ENCODE measurements at regions not wholly inside any gene's neighbourhood (a gene's known extent, or its start where the extent isn't known, plus 50 kb on each side); places are given as distances from the start of the nearest gene placed in this dataset.

GRCh38 chr6:165717732-165718465 lies 54.9 kb upstream of the PDE10A start:
- H3K27me3 ChIP-seq (ENCODE audit: control insufficient read depth in 1 of 2, insufficient read depth in 2 of 2, low read length in 2 of 2): peaks cover 4 to 47% of the 10 kb centered on the region in 2 experiments; a peak in 4 of 5 replicates
- H4K20me1 ChIP-seq (ENCODE audit: insufficient read depth, low read length): no peaks in the 10 kb centered on the region
- ATAC-seq (no peak), DNase-seq (ENCODE audit: low spot score) (no peak), FAIRE-seq (no peak)
- no TSS peak for BruUV-seq (replicated peaks)
- TF ChIP-seq HNF4A (CRISPR knock-in tag; IDR thresholded peaks at IDR 0.05): no peak
- no peak overlapping the region for H3K9ac ChIP-seq (ENCODE audit: insufficient read depth, low read depth, low read length)
- WGBS (ENCODE audit: low lambda C conversion rate): 5% methylated on average over 5 of the region's 5 CpGs
- in situ Hi-C loops (cut with HindIII; ENCODE audit: extremely low pct_ligation_motif_present, low pct_unique_long_range_greater_than_20kb): no loop called here
- H3K4me1 ChIP-seq (ENCODE audit: insufficient read depth, low read length): no peaks in the 10 kb centered on the region
- no peaks in the 10 kb centered on the region for H3K9me3 ChIP-seq (ENCODE audit: low read length)
- intact Hi-C loops (cut with micrococcal nuclease; ENCODE audit: unreplicated experiment): no loop called here
- CTCF ChIA-PET (ENCODE audit: low intra/inter-chr PET ratio, low total read pairs): no interaction called here
- no peaks in the 10 kb centered on the region for H3K79me2 ChIP-seq (ENCODE audit: insufficient read depth, low read length)
- H2AFZ ChIP-seq (ENCODE audit: low read length): no peak overlapping the region
- no peak overlapping the region for H3K27ac ChIP-seq (ENCODE audit: extremely low read length, insufficient read depth, low read length)
- H3K36me3 ChIP-seq (replicated peaks in 1 of 2; ENCODE audit: control insufficient read depth in 1 of 2, insufficient read depth in 2 of 2, low read length in 2 of 2): no peaks in the 10 kb centered on the region
- no peak overlapping the region for H3K4me3 ChIP-seq (replicated peaks in 1 of 3; ENCODE audit: insufficient read depth in 1 of 3, low read depth in 2 of 3, low read length in 3 of 3)
- POLR2A ChIA-PET: no interaction called here
- no peak overlapping the region for H3K4me2 ChIP-seq (ENCODE audit: low read depth, low read length)

DNA sequence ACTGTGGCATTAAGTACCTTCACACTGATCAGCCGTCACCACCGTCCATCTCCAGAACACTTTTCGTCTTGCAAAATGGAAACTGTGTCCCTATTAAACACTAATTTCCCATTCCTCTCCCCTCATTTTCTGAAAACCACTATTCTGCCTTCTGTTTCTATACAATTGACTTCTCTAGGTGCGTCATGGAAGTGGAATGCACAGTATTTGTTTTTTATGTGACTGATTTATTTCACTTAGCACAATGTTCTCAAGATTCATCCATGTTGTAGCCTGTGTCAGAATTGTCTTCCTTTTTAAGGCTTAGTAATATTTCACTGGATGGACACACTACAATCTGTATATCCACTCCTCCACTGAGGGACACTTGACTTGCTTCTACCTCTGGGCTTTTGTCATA lies 53.8 kb upstream of the PDE10A start:
- in situ Hi-C loops (cut with HindIII; ENCODE audit: extremely low pct_ligation_motif_present, low pct_unique_long_range_greater_than_20kb) (no loop called here), intact Hi-C loops (cut with micrococcal nuclease; ENCODE audit: unreplicated experiment) (no loop called here)
- Histone ChIP-seq H3K4me1 (ENCODE audit: insufficient read depth, low read length) (no peaks in the 10 kb centered on the region), H3K79me2 (ENCODE audit: insufficient read depth, low read length) (no peaks in the 10 kb centered on the region), H3K27ac (ENCODE audit: extremely low read length, insufficient read depth, low read length) (no peak overlapping the region), H4K20me1 (ENCODE audit: insufficient read depth, low read length) (no peaks in the 10 kb centered on the region), H3K4me2 (ENCODE audit: low read depth, low read length) (no peak overlapping the region), H3K9me3 (ENCODE audit: low read length) (no peaks in the 10 kb centered on the region), H3K36me3 (replicated peaks in 1 of 2; ENCODE audit: control insufficient read depth in 1 of 2, insufficient read depth in 2 of 2, low read length in 2 of 2) (no peaks in the 10 kb centered on the region), H3K9ac (ENCODE audit: insufficient read depth, low read depth, low read length) (no peak overlapping the region), H3K4me3 (replicated peaks in 1 of 3; ENCODE audit: insufficient read depth in 1 of 3, low read depth in 2 of 3, low read length in 3 of 3) (no peak overlapping the region), H2AFZ (ENCODE audit: low read length) (no peak overlapping the region), H3K27me3 (ENCODE audit: control insufficient read depth in 1 of 2, insufficient read depth in 2 of 2, low read length in 2 of 2) (peaks cover 5 to 53% of the 10 kb centered on the region in 2 experiments; a peak in 4 of 5 replicates)
- FAIRE-seq (no peak), DNase-seq (ENCODE audit: low spot score) (no peak), ATAC-seq (no peak)
- 10% methylated on average over 4 of the region's 4 CpGs for WGBS (ENCODE audit: low lambda C conversion rate)
- POLR2A ChIA-PET: no interaction called here
- CTCF ChIA-PET (ENCODE audit: low intra/inter-chr PET ratio, low total read pairs): no interaction called here
- BruUV-seq (replicated peaks): no TSS peak
- TF ChIP-seq ZNF562 (CRISPR knock-in tag; IDR thresholded peaks at IDR 0.05; ENCODE audit: borderline replicate concordance): no peak
- TF ChIP-seq NONO (IDR thresholded peaks at IDR 0.05): no peak
- no peak for TF ChIP-seq NONO (CRISPR knock-in tag; conservative IDR thresholded peaks at IDR 0.05)
- TF ChIP-seq, protein P1, sequence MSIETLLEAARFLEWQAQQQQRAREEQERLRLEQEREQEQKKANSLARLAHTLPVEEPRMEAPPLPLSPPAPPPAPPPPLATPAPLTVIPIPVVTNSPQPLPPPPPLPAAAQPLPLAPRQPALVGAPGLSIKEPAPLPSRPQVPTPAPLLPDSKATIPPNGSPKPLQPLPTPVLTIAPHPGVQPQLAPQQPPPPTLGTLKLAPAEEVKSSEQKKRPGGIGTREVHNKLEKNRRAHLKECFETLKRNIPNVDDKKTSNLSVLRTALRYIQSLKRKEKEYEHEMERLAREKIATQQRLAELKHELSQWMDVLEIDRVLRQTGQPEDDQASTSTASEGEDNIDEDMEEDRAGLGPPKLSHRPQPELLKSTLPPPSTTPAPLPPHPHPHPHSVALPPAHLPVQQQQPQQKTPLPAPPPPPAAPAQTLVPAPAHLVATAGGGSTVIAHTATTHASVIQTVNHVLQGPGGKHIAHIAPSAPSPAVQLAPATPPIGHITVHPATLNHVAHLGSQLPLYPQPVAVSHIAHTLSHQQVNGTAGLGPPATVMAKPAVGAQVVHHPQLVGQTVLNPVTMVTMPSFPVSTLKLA (IDR thresholded peaks at IDR 0.05): no peak
- no peak for TF ChIP-seq ZNF687 (CRISPR knock-in tag; IDR thresholded peaks at IDR 0.05)
- TF ChIP-seq NR2F2 (IDR thresholded peaks at IDR 0.05; ENCODE audit: borderline replicate concordance, low read depth): no peak
- no peak for TF ChIP-seq MYNN (CRISPR knock-in tag; IDR thresholded peaks at IDR 0.05; ENCODE audit: low read depth)
- no peak for TF ChIP-seq POLR2AphosphoS5 (IDR thresholded peaks at IDR 0.05; ENCODE audit: low read depth, low read length)
- no peak for TF ChIP-seq CREB1 (IDR thresholded peaks at IDR 0.05)
- TF ChIP-seq CREB1 (CRISPR knock-in tag; IDR thresholded peaks at IDR 0.05): no peak
